ENCODE measurements at regions not wholly inside any gene's neighbourhood (a gene's known extent, or its start where the extent isn't known, plus 50 kb on each side); places are given as distances from the start of the nearest gene placed in this dataset.

- DNase-seq, result no peak
These were observed 278.5 kb upstream of the MAN1A1 start for GRCh38 chr6:119627908-119628669.

GRCh38 chr6:119626884-119627619, 277.5 kb upstream of the MAN1A1 start:
- DNase-seq, result no peak

- no peak for DNase-seq
These were observed 271.4 kb upstream of the MAN1A1 start for GRCh38 chr6:119620846-119621555.

- no peak for DNase-seq
These were observed 264.6 kb upstream of the MAN1A1 start for GRCh38 chr6:119614138-119614537.

GRCh38 chr6:119612911-119613381, 263.4 kb upstream of the MAN1A1 start:
- DNase-seq, result no peak

GRCh38 chr6:119612176-119612891, 262.8 kb upstream of the MAN1A1 start:
- no peak for DNase-seq

GRCh38 chr6:119610754-119611153, 261.2 kb upstream of the MAN1A1 start:
- DNase-seq, result no peak

- DNase-seq, result no peak
These were observed 260.7 kb upstream of the MAN1A1 start for GRCh38 chr6:119610265-119610664.

GRCh38 chr6:119609865-119610264, 260.3 kb upstream of the MAN1A1 start:
- no peak for DNase-seq

GRCh38 chr6:119608994-119609393, 259.4 kb upstream of the MAN1A1 start:
- no peak for DNase-seq

GRCh38 chr6:119604124-119604523, 254.6 kb upstream of the MAN1A1 start:
- no peak for DNase-seq

- DNase-seq, result no peak
These were observed 253.9 kb upstream of the MAN1A1 start for GRCh38 chr6:119603501-119603900.

- DNase-seq, result no peak
These were observed 252.9 kb upstream of the MAN1A1 start for GRCh38 chr6:119602215-119603178.

- no peak for DNase-seq
These were observed 249.3 kb upstream of the MAN1A1 start for GRCh38 chr6:119598883-119599282.

- no peak for DNase-seq
These were observed 245.3 kb upstream of the MAN1A1 start for GRCh38 chr6:119594907-119595306.

GRCh38 chr6:119591235-119591634, 241.7 kb upstream of the MAN1A1 start:
- DNase-seq, result no peak

- no peak for DNase-seq
These were observed 240.5 kb upstream of the MAN1A1 start for GRCh38 chr6:119590066-119590465.

GRCh38 chr6:119587537-119587936, 238.0 kb upstream of the MAN1A1 start:
- no peak for DNase-seq

- no peak for DNase-seq
These were observed 236.8 kb upstream of the MAN1A1 start for GRCh38 chr6:119586250-119586882.

GRCh38 chr6:119584088-119584487, 234.5 kb upstream of the MAN1A1 start:
- DNase-seq, result no peak

- DNase-seq, result no peak
These were observed 231.7 kb upstream of the MAN1A1 start for GRCh38 chr6:119581220-119581619.

Measured in NCI-H510A (cell line).